DOHH2 (cell line): ENCODE measurements at regions not wholly inside any gene's neighbourhood (a gene's known extent, or its start where the extent isn't known, plus 50 kb on each side); places are given as distances from the start of the nearest gene placed in this dataset.

Experiments used
- H3F3A ChIP-seq: fragments of 200-600 bp; sonication (generic), shearing (Covaris generic); 2 replicates; pipeline ENCODE4 v1.6.0; 2016; ENCODE audit warnings: antibody characterized with exemption, mild to moderate bottlenecking; ENCODE audit not compliant: control insufficient read depth, insufficient read depth
- H3K27ac ChIP-seq: fragments of 200-600 bp; sonication (generic); 2 replicates; pipeline ENCODE4 v1.5.1; 2014; ENCODE audit warnings: low read depth, mild to moderate bottlenecking, low read length, moderate library complexity
- H3K27me3 ChIP-seq: fragments of 200-600 bp; sonication (generic); 2 replicates; pipeline ENCODE4 v1.6.1; 2014; ENCODE audit warnings: mild to moderate bottlenecking, low read length, mixed read lengths; ENCODE audit not compliant: control insufficient read depth
- H3K36me3 ChIP-seq: fragments of 200-600 bp; sonication (generic); 2 replicates; pipeline ENCODE4 v1.6.1; 2014; ENCODE audit warnings: mild to moderate bottlenecking, low read length, moderate library complexity, mixed read lengths; ENCODE audit not compliant: control insufficient read depth
- H3K4me1 ChIP-seq: fragments of 200-600 bp; sonication (generic); 2 replicates; pipeline ENCODE4 v1.6.1; 2014; ENCODE audit warnings: mild to moderate bottlenecking, low read length, mixed read lengths; ENCODE audit not compliant: control insufficient read depth
- H3K4me2 ChIP-seq: fragments of 200-600 bp; sonication (generic); 2 replicates; pipeline ENCODE4 v1.6.0; 2014; ENCODE audit warnings: mild to moderate bottlenecking, low read length, moderate library complexity
- H3K4me3 ChIP-seq: fragments of 200-600 bp; sonication (generic); 2 replicates; pipeline ENCODE4 v1.5.1; 2014; ENCODE audit warnings: mild to moderate bottlenecking, low read length, mixed read lengths
- H3K79me2 ChIP-seq: fragments of 200-600 bp; sonication (generic); 2 replicates; pipeline ENCODE4 v1.6.1; 2014; ENCODE audit warnings: mild to moderate bottlenecking, low read length, mixed read lengths; ENCODE audit not compliant: control insufficient read depth
- H3K9me2 ChIP-seq: fragments of 200-600 bp; sonication (generic); replicated peaks from 2 replicates; pipeline ENCODE4 v1.6.1; 2014; ENCODE audit warnings: mild to moderate bottlenecking, low read length, mixed read lengths; ENCODE audit not compliant: control insufficient read depth
- H3K9me3 ChIP-seq: fragments of 200-600 bp; sonication (generic); 2 replicates; pipeline ENCODE4 v1.6.1; 2014; ENCODE audit warnings: antibody characterized with exemption, low read length, mixed read lengths; ENCODE audit not compliant: control insufficient read depth, insufficient read depth
- H4K20me1 ChIP-seq: fragments of 200-600 bp; sonication (generic); 2 replicates; pipeline ENCODE4 v1.6.0; 2014; ENCODE audit warnings: low read depth, mild to moderate bottlenecking, antibody characterized with exemption, low read length, moderate library complexity; ENCODE audit not compliant: control insufficient read depth, insufficient read depth
- EZH2phosphoT487 ChIP-seq: fragments of 200-600 bp; sonication (generic); IDR thresholded peaks from 2 replicates; pipeline ENCODE4 v1.6.1; 2017; ENCODE audit warnings: borderline replicate concordance, mild to moderate bottlenecking, antibody characterized with exemption, low read length, moderate library complexity, mixed read lengths
- TF ChIP-seq, protein P1 (sequence below): fragments of 200-600 bp; sonication (generic); IDR thresholded peaks from one replicate; pipeline ENCODE4 v1.5.1; 2014; ENCODE audit warnings: antibody characterized with exemption, mild to moderate bottlenecking, low read depth, low read length; ENCODE audit not compliant: poor library complexity, severe bottlenecking

DNA sequence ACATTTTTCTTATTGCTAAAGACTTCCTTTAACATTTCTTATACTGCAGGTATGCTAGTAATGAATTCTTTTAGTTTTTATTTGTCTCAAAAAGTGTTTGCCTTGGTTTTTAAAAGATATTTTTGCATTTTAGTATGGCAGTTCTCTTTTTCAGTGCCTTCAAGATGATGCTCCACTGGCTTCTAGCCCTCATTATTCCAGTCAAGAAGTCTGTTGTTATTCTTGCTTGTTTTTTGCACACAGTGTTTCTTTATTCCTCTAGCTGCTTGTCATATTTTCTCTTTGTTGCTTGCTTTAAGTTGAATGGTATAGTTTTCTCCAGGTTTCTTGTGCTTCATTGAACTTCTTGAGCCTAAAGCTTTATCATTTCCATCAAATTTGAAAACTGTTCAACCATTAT is 158.0 kb upstream of the SPHKAP start:
- H3K36me3 ChIP-seq, result no peaks in the 10 kb centered on the region
- H3K9me3 ChIP-seq, result no peaks in the 10 kb centered on the region
- no peak overlapping the region for H3K27ac ChIP-seq
- H3K79me2 ChIP-seq, result no peaks in the 10 kb centered on the region
- H4K20me1 ChIP-seq, result no peaks in the 10 kb centered on the region
- H3K9me2 ChIP-seq, result no peaks in the 10 kb centered on the region
- H3K4me3 ChIP-seq, result no peak overlapping the region
- no peak overlapping the region for H3K4me2 ChIP-seq
- TF ChIP-seq, protein P1, sequence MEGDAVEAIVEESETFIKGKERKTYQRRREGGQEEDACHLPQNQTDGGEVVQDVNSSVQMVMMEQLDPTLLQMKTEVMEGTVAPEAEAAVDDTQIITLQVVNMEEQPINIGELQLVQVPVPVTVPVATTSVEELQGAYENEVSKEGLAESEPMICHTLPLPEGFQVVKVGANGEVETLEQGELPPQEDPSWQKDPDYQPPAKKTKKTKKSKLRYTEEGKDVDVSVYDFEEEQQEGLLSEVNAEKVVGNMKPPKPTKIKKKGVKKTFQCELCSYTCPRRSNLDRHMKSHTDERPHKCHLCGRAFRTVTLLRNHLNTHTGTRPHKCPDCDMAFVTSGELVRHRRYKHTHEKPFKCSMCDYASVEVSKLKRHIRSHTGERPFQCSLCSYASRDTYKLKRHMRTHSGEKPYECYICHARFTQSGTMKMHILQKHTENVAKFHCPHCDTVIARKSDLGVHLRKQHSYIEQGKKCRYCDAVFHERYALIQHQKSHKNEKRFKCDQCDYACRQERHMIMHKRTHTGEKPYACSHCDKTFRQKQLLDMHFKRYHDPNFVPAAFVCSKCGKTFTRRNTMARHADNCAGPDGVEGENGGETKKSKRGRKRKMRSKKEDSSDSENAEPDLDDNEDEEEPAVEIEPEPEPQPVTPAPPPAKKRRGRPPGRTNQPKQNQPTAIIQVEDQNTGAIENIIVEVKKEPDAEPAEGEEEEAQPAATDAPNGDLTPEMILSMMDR, result no peak
- TF ChIP-seq EZH2phosphoT487, result no peak
- no peaks in the 10 kb centered on the region for H3K4me1 ChIP-seq
- H3K27me3 ChIP-seq, result no peaks in the 10 kb centered on the region
- H3F3A ChIP-seq, result no peaks in the 10 kb centered on the region

DNA sequence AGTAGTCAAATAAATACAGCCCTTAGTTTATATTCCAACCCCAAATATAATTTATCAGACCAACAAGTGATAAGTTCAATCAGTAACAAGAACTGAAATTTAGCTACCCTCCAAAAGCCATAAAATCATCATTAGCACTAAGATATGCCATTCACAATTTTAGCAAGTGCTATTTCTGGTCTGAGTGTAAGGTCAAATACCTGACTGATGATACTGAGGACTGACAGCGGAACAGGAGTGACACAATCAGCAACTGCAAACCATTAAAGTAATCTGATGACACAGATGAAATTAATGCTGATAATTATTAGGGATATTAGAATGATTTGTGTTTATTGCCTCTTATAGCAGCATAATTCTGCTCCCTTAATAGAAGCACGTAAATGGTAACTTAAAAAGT is 152.7 kb upstream of the SPHKAP start:
- H3K79me2 ChIP-seq, result no peaks in the 10 kb centered on the region
- H3K36me3 ChIP-seq, result no peaks in the 10 kb centered on the region
- H4K20me1 ChIP-seq, result no peaks in the 10 kb centered on the region
- H3K4me3 ChIP-seq, result no peak overlapping the region
- no peaks in the 10 kb centered on the region for H3K27me3 ChIP-seq
- no peaks in the 10 kb centered on the region for H3F3A ChIP-seq
- H3K4me1 ChIP-seq, result no peaks in the 10 kb centered on the region
- no peak overlapping the region for H3K4me2 ChIP-seq
- no peaks in the 10 kb centered on the region for H3K9me3 ChIP-seq
- no peaks in the 10 kb centered on the region for H3K9me2 ChIP-seq
- no peak overlapping the region for H3K27ac ChIP-seq
- no peak for TF ChIP-seq EZH2phosphoT487

DNA sequence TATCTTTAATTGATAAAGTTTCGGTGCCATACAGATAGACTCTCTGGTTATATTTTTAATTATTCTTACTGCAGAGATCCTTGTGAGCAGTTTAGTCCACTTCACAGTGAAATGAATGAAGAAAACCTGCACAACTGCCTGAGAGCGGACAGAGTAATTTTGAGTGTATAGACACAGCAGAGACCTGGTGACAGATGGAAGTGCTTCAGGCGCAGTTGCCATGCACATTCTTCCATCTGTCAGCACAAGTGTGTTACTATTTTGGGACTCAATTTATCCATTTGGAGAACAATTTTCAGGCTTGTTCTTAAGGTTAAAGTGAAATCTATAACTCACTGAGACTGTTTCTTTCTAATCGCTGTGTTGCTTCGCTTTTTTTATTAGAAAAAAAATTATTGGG is 147.8 kb upstream of the SPHKAP start:
- Histone ChIP-seq H3K4me2 (no peak overlapping the region), H4K20me1 (no peaks in the 10 kb centered on the region), H3K9me3 (peaks cover 4% of the 10 kb centered on the region; the same call in 1 of the 2 replicates), H3K79me2 (no peaks in the 10 kb centered on the region), H3K4me1 (no peaks in the 10 kb centered on the region), H3K9me2 (no peaks in the 10 kb centered on the region), H3K36me3 (no peaks in the 10 kb centered on the region), H3K27me3 (no peaks in the 10 kb centered on the region), H3F3A (no peaks in the 10 kb centered on the region), H3K4me3 (no peak overlapping the region), H3K27ac (no peak overlapping the region)
- no peak for TF ChIP-seq EZH2phosphoT487
- TF ChIP-seq, protein P1, result no peak

DNA sequence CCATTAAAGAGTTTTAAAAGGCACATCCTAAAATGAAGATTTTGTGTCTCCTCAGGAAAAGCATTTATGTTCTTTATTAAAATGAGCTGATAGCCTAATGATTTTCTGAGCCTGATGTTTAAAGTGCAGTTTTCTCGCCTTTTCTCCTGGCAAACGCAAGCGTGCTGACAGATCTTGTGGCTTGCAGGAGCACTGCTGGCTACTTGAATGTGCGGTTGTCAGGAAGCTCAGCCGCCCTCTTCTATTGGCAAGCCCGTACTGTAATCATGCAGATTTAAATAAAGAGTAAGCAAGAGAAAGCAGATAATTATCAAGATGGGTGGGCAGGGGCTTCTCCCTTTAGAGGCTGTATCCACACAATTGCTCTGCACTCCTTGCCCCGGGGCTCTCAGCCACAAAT is 139.5 kb upstream of the SPHKAP start:
- Histone ChIP-seq H3K4me2 (no peak overlapping the region), H3K9me3 (no peaks in the 10 kb centered on the region), H3K36me3 (no peaks in the 10 kb centered on the region), H4K20me1 (no peaks in the 10 kb centered on the region), H3K9me2 (no peaks in the 10 kb centered on the region), H3F3A (no peaks in the 10 kb centered on the region), H3K27me3 (no peaks in the 10 kb centered on the region), H3K27ac (no peak overlapping the region), H3K4me3 (no peak overlapping the region), H3K79me2 (no peaks in the 10 kb centered on the region), H3K4me1 (no peaks in the 10 kb centered on the region)
- TF ChIP-seq, protein P1, result no peak
- TF ChIP-seq EZH2phosphoT487, result no peak
